NCI-H82 treated with DMSO at 0.1 percent for 48 hours (cell line): ENCODE measurements at regions not wholly inside any gene's neighbourhood (a gene's known extent, or its start where the extent isn't known, plus 50 kb on each side); places are given as distances from the start of the nearest gene placed in this dataset.

Source experiments
- DNase-seq: peaks from one replicate; lab custom pipeline; 2025; ENCODE audit not compliant: unreplicated experiment; lab: John Stamatoyannopoulos, UW

DNA sequence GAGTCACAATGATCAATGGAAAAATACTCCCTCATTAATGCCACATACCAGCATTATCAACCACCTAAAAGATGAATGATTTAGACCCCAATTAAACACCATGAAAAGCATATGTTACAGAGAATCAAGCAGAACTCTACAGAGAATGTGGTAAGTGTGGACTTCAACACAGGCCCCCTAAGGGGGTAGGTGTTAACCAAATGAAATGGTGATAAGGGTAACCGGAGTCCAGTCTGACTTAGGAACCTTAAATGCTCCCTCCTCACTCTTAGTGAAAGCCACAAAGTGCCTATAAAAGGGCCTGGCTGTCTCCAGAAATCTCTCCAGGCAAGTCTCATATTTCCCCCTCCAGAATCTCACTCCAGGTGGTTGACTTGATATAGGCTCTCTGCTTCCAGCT is 149.2 kb upstream of the FOXD3 start:
- DNase-seq: no peak

DNA sequence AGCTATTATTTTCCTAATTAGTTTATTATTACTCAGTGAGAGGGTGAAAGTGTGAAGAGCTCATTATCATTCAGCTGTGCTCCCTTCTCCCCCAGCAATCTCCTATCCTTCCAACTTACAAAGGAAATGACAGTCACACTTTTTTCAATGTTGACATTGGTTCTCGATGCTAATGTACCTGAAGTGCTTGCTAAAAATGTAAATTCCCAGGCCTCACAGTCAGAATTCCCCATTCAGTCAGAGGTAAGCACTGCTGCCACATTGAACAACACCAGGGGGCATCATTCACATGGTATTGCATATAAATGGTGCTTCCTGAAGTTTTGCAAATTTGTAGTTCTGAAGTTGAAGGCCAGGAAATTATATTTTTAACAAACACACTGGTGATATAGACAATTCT is 132.7 kb upstream of the FOXD3 start:
- DNase-seq: no peak

DNA sequence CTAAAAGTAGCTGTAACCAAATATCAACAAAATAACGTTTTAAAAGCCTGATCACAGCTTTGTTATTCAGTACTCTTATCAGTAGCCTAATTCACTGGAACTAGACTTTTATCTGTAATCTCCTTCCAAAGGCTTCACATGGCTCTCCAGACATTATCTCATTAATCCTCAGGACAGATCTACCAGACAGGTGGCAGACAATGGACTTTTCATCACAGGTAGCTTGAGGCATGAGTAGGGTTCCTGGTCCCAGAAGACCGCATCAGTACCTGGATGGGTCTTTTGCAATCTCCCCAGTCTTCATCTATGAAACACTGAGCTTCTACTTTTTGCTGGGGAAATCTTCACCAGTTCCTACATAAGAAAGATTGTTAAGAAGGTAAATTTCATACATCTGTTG is 132.2 kb upstream of the FOXD3 start:
- no peak for DNase-seq

DNA sequence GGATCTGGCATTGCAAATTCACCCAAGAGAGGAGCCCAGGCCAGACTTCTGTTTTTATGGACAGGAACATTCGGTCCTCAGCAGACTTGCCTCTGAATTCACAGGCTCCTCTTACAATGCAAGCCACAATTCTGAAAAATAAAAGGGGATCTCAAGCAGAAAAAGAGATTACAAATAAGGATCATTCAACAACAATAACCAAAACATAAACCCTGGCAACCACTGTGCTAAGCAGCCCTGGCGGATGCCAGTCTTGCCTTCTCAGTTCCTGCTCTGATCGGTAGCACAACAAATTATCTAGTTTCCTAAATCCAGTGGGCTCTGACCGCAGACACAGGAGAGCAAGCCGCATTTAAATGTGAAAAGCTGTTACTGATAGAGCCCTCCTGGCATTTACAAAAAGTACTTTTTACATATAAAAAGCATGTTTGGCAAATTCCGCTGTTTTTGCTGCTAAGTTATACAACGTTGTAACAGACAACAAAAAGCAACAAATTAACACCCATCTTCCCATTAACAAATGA is 123.4 kb upstream of the FOXD3 start:
- no peak for DNase-seq

DNA sequence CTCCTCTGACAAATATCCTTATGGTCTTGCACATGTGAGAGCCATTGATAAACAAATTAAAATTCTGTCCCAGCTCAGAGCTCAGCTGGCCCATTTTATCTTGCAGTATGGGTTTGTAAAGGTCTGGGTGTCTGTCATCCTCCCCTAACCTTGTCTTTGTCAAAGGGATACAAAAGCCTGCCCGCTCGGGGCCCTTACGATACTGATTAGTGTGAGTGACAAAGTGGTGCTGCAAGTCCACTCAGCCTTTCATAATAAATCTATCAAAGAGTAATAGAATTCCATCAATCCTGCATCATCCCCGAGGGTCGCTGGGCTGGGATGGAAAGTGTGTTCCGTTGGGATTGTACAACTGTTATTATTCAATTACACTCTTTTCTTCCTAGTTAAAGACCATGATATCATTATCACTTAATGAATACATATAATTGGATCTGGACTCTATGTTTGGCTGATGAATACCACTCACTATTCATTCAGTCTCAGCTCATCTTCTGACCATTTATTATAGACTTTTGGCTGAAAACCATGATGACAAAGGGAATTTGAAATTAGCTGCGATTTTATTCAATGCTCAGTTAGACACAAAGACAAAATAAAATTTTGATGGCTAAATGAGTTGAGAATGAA is 122.5 kb upstream of the FOXD3 start:
- DNase-seq: peak; percentile 69

DNA sequence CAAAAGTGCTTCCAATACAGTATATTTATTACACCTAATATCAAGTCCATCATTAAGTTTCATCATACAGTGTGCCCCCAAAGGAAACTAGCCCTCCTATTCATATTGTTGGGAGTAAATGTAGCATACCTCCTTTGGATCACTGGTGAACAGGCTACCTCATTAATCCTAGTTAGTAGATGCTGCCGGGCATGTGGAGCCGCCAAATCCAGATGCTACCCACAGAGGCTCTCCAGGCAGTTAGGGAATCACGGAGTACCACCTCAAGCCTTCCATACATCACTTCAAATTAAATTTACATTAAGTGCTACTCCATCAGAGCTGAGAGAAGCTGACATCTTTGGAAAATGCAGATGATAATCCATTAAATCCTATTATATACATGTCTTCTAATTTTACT is 121.7 kb upstream of the FOXD3 start:
- peak; percentile 85 for DNase-seq

DNA sequence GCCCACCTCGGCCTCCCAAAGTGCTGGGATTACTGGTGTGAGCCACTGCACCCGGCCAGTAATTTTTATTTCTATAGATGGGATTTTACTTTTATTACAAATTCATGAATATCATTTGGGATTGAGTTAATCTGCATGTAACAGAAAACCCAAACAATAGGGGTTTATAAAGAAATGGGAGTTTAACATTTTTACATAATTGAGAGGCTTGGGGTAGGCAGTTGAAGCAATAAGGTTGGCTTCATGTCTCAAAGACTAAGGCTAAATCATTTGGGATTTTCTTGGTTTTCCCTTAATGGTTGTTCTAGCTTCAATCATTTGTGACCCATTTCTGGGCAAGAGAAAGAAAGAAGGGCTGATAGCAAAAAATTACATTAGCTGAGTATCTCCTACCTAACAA is 118.7 kb upstream of the FOXD3 start:
- DNase-seq: no peak

DNA sequence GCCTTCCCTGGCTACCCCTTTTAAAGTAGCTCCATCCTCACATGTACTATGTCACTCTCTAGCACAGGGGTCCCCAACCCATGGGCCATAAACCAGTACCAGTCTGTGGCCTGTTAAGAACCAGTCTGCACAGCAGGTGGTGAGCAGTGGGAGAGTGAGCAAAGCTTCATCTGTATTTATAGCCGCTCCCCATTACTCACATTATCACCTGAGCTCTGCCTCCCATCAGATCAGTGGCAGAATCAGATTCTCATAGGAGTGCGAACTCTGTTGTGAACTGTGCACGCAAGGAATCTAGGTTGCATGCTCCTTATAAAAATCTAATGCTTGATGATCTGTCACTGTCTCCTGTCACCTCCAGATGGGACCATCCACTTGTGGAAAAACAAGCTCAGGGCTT is 116.6 kb upstream of the FOXD3 start:
- no peak for DNase-seq

DNA sequence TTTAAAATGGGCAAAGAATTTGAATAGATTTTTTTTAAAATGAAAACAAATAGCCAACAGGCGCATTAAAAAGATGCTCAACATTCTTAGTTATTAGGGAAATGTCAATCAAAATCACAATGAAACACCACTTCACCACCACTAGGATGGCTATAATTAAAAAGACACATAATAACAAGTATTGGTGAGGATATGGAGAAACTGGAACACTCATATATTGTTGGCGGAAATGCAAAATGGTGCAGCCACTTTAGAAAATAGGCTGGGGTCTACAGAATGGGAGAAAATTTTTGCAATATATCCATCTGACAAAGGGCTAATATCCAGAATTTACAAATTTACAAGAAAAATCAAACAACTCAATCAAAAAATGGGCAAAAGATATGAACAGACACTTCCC is 107.8 kb upstream of the FOXD3 start:
- no peak for DNase-seq

DNA sequence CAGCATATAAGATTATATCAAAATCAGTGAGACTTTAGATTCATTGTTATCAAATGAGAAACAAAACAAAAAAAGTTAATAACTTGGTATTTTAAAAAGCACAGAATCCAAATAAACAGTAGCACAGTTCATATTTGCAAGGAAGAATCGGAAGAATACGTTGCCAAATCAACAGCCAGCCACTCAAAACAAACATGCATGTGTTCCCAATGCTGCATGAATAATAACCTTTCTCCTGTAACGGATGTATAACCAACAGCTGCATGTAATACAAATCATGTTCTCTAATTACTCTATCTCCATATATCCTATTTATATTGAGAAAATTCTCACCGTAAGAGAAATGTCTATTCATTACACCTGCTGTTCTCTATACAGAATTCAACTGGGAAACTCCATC is 98.9 kb upstream of the FOXD3 start:
- DNase-seq: no peak

DNA sequence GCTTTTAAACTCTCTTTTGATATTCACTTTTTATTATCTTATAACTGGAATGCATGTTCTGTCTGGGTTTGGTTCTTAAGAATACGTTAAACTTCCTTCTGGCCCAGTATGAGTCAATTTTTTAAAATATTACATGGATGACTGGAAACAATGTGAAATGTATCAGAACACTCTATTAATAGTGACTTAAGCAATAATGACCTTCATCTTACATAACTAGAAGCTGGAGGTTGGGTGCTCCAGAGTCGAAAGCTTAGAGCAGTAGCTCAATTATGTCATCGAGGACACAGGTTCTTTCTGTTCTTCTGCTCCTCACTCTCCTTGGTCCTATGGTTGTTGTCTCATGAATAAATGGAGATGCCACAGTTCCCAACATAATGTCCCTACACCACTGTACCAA is 91.6 kb upstream of the FOXD3 start:
- no peak for DNase-seq

DNA sequence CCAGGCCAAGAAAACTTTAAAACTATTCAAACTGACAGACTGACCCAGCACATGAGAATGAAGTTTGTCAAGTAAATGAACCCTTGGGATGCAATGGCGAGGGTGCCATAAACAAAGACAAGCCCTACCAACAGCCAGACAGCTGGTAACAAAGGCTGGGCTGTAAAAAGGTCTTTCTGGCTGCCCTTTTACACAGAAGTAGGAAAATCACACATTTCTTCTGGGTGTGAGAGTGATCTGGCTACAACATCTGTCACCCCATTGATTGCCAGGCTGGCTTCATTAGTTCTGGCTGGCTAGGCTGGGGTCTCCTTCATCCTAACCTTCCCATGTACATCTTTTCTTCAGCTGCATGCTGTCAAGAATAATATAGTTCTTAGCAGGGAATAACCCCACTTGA is 83.6 kb upstream of the FOXD3 start:
- DNase-seq: no peak

DNA sequence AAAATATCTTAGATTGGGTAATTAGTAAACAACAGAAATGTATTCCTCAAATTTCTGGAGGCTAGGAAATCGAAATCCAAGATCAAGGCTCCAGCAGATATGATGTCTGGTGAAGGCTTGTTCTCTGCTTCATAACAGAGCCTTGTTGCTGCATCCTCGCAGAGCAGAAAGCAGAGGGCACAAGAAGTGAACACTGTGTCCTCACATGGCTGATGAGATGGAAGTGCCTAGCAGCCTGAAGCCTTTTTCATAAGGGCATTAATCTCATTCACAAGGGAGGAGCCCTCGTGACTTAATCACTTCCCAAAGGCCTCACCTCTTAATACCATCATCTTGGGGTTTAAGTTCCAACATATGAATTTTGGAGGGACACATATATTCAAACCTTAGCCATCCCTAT is 77.2 kb upstream of the FOXD3 start:
- DNase-seq: peak; percentile 47

DNA sequence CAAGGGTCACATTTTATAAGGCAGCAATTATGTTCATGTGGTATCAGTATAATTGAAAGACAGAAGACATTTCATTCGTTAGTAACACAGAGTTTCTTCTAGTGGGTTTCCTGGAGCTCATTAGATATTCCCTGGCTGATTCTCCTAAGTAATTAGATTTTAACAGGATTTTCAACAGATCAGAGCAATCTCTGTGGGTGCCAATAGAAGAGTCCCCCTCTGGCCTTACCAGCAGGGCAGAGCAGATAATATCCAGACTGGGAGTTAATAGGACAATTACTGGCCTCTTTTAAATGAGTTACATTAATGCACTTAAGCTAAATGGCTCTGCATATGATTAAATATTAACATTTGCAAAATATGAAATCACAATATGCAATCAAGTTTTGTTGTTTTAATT is 74.2 kb upstream of the FOXD3 start:
- DNase-seq: peak; percentile 97

DNA sequence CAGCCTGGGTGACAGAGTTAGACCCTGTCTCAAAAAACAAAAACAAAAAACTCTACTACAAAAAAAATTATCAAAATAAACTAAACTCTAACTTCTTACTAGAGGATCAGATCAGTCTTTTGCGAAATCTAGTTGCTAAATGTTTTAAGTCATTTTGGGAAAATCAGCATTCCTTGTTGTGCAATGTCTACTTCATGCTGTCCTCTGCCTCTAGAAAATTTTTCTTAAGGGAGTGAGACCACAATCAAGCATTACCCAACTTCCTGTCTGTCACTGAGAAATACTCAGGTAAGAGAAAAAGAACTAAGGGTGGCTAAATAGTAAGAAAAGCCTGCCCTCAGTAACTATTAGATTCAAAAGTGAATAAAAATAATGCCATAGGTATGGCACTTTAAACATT is 67.2 kb upstream of the FOXD3 start:
- no peak for DNase-seq

DNA sequence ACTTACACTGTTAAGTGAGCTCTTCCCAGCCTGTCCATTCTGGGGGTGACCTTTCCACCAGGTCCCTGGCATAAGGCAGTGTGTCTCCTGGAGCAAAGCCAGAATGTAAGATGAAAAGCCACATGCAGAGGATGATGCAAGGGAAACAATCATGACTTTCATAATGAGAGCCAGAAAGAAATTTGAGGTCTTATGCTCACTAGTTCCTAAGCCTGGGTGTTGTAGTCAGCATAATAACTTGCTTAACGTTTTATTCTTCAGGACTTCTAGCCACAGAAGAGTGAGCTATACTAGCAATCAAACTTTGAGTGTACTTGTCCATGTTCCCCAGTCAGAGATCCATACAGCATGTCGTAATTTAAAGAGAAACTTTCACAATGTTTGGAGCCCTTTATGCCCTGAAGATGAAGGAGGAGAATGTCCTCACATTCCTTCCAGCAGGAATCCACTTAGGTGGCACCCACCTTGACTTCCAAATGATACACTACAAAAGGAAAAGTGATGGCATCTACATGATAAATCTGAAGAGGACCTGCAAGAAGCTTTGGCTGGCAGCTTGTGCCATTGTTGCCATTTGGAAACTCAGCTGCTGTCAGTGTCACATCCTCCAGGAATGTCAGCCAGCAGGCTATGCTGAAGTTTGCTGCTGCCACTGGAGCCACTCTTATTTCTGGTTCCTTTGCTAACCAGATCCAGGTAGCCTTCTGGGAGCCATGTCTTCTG is 60.5 kb upstream of the FOXD3 start:
- DNase-seq: no peak

DNA sequence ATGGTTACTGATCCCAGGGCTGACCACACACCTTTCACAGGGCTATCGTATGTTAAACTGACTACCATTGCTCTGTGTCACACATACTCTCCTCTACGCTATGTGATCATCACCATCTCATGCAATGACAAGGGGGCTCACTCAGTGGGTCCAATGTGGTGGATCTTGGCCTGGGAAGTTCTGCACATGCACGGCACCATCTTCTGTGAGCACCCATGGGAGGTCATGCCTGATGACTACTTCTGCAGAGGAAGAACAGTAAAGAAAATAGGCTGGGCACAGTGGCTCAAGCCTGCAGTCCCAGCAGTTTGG is 60.0 kb upstream of the FOXD3 start:
- no peak for DNase-seq

DNA sequence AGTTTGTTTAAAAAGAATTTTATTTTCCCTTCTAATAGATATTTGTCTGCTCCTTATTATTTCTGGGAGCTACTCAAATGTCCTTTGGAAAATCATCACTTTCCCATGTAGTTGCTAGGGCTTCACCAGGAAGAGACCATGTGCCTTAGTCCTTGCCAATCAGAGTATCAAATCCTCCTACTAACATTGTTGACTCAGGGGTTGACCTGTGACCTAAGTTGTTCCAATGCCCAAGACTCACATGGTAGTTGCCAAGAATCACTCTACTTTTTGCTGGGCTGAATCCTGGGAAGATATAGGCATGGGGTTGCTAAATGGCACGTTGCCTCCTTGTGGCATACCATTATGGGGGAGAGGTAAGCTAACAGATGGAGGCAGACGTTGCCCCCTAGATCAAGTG is 58.2 kb upstream of the FOXD3 start:
- no peak for DNase-seq

DNA sequence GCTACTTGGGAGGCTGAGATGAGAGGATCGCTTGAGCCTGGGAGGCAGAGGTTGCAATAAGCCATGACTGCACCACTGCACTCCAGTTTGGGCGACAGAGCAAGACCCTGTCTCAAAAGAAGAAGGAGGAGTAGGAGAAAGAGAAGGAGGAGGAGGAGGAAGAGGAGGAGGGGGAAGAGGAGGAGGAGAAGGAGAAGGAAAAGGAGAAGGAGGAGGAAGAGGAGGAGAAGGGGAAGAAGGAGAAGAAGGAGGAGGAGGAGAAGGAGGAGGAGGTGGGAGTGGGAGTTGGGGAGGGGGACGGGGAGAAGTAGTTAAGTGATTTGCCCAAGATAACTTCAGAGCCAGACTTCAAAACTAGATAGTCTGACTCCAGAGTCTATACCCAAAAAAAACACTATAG is 55.5 kb upstream of the FOXD3 start:
- no peak for DNase-seq

DNA sequence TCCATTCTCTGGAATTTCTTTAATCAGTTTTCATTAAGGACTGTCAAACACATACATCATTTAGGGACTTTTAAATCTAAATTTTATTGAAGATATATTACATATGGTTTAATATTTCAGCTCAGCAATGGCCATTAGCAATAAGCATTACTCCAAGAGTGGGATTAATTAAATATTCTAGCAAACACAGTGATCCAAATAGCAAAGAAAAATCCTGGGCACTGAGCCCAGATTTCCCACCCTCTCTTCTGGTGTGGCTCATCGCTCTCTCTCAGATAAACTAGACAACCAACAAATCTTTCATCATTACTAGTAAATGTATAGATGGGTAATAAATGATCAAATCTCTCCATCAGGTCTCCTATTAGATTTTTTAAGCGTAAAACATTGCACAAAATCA is 53.5 kb upstream of the FOXD3 start:
- DNase-seq: no peak

DNA sequence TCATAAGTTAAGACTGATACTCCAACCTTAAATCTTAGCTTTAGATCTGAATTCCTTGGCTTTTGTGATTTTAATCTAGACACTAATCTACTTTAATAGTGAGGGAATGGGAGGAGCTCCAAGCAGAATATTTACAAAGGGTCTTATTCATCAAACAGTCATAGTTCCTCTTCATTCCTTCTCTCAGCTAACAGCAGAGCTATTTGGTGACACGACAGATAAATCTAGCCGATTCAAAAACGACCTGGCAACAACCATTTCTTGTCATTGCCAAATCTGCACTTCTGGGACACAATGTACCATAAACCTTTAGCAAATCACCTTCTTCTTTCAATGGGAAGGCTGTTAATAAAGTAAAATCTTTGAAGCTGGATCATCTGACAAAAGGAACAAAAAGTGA is 52.8 kb upstream of the FOXD3 start:
- no peak for DNase-seq
